Prostate gland (tissue), 2 donors: ENCODE measurements at regions not wholly inside any gene's neighbourhood (a gene's known extent, or its start where the extent isn't known, plus 50 kb on each side); places are given as distances from the start of the nearest gene placed in this dataset.

Experiments
- POLR2A ChIP-seq: fragments of 450-650 bp; IDR thresholded peaks from one replicate; pipeline ENCODE4 v1.6.1; 2016; ENCODE audit warnings: antibody characterized with exemption, mild to moderate bottlenecking
- TF ChIP-seq, protein P1 (sequence below), 4 experiments: fragments of 200-600 bp in 2 of 4; fragments of 450-650 bp in 2 of 4; sonication (generic) in 2 of 4; IDR thresholded peaks; 1 replicate in 3 of 4; 2 replicates in 1 of 4; pipeline ENCODE4 v1.5.1; 2016 to 2019; ENCODE audit warnings: antibody characterized with exemption in 4 of 4, mild to moderate bottlenecking in 2 of 4, moderate library complexity in 2 of 4

- TF ChIP-seq, protein P1, sequence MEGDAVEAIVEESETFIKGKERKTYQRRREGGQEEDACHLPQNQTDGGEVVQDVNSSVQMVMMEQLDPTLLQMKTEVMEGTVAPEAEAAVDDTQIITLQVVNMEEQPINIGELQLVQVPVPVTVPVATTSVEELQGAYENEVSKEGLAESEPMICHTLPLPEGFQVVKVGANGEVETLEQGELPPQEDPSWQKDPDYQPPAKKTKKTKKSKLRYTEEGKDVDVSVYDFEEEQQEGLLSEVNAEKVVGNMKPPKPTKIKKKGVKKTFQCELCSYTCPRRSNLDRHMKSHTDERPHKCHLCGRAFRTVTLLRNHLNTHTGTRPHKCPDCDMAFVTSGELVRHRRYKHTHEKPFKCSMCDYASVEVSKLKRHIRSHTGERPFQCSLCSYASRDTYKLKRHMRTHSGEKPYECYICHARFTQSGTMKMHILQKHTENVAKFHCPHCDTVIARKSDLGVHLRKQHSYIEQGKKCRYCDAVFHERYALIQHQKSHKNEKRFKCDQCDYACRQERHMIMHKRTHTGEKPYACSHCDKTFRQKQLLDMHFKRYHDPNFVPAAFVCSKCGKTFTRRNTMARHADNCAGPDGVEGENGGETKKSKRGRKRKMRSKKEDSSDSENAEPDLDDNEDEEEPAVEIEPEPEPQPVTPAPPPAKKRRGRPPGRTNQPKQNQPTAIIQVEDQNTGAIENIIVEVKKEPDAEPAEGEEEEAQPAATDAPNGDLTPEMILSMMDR (IDR thresholded peaks at IDR 0.05) = no peak
- TF ChIP-seq POLR2A = no peak
Measured at GRCh38 chr6:14270925-14271788, 153.6 kb downstream of the CD83 start.
